Fibroblast of lung (primary cell): ENCODE measurements at regions not wholly inside any gene's neighbourhood (a gene's known extent, or its start where the extent isn't known, plus 50 kb on each side); places are given as distances from the start of the nearest gene placed in this dataset.

Experiments
- DNase-seq, 2 donors: peaks; one replicate each; pipeline versions ENCODE4 v3.0.0 to v3.0.0-alpha.2; 2010; ENCODE audit warnings: low read depth in 2 of 2
- H2AFZ ChIP-seq: 2 replicates; pipeline ENCODE4 v1.5.1; 2012; ENCODE audit warnings: low read length, control low read depth, inconsistent platforms
- H3K27ac ChIP-seq: 2 replicates; pipeline ENCODE4 v1.5.1; 2011; ENCODE audit warnings: low read length, control low read depth; ENCODE audit not compliant: insufficient read depth
- H3K27me3 ChIP-seq: 2 replicates; pipeline ENCODE4 v1.5.1; 2011; ENCODE audit warnings: mild to moderate bottlenecking, low read length; ENCODE audit not compliant: control insufficient read depth, insufficient read depth
- H3K36me3 ChIP-seq: 2 replicates; pipeline ENCODE4 v1.5.1; 2011; ENCODE audit warnings: low read length; ENCODE audit not compliant: control insufficient read depth, insufficient read depth
- H3K4me1 ChIP-seq: 2 replicates; pipeline ENCODE4 v1.5.1; 2011; ENCODE audit warnings: low read length; ENCODE audit not compliant: control insufficient read depth, insufficient read depth; ENCODE audit errors: extremely low read depth
- H3K4me2 ChIP-seq: 2 replicates; pipeline ENCODE4 v1.5.1; 2011; ENCODE audit warnings: low read length, control low read depth; ENCODE audit not compliant: insufficient read depth; ENCODE audit errors: extremely low read depth
- H3K4me3 ChIP-seq, 4 experiments: fragments of 200-600 bp in 1 of 4; sonication (generic) in 1 of 4; replicated peaks in 1 of 4; 2 replicates each; pipeline ENCODE4 v1.5.1; 2011 to 2016; ENCODE audit warnings: low read length in 4 of 4, low read depth in 3 of 4, mild to moderate bottlenecking in 3 of 4, control low read depth in 2 of 4, inconsistent platforms in 1 of 4, mixed read lengths in 1 of 4; ENCODE audit not compliant: insufficient read depth in 1 of 4; ENCODE audit errors: control extremely low read depth in 1 of 4
- H3K79me2 ChIP-seq: 2 replicates; pipeline ENCODE4 v1.5.1; 2012; ENCODE audit warnings: mild to moderate bottlenecking, low read length, inconsistent platforms; ENCODE audit not compliant: control insufficient read depth, insufficient read depth
- H3K9ac ChIP-seq: 2 replicates; pipeline ENCODE4 v1.5.1; 2011; ENCODE audit warnings: mild to moderate bottlenecking, low read length, control low read depth; ENCODE audit not compliant: insufficient read depth
- H3K9me3 ChIP-seq: 2 replicates; pipeline ENCODE4 v1.5.1; 2012; ENCODE audit warnings: low read depth, low read length; ENCODE audit not compliant: control insufficient read depth, insufficient read depth
- H4K20me1 ChIP-seq: 2 replicates; pipeline ENCODE4 v1.5.1; 2011; ENCODE audit warnings: low read length; ENCODE audit not compliant: control insufficient read depth, insufficient read depth; ENCODE audit errors: extremely low read depth
- CTCF ChIP-seq, 2 donors: IDR thresholded peaks in 1 of 2; conservative IDR thresholded peaks in 1 of 2; 1 replicate in 1 of 2; 2 replicates in 1 of 2; pipeline ENCODE4 v1.5.1; 2011 to 2012; ENCODE audit warnings: low read length in 2 of 2, control low read depth in 1 of 2, inconsistent platforms in 1 of 2, low read depth in 1 of 2, mild to moderate bottlenecking in 1 of 2
- EZH2 ChIP-seq: IDR thresholded peaks from 2 replicates; pipeline ENCODE4 v1.5.1; 2012; ENCODE audit warnings: low read length, control low read depth, mild to moderate bottlenecking; ENCODE audit errors: missing control alignments

GRCh38 chr20:60096166-60096565, 137.9 kb downstream of the CDH26 start:
- Histone ChIP-seq H3K9me3 (no peaks in the 10 kb centered on the region), H3K4me1 (no peaks in the 10 kb centered on the region), H3K27me3 (no peaks in the 10 kb centered on the region), H3K4me3 (no peak overlapping the region), H3K9ac (no peak overlapping the region), H3K79me2 (no peaks in the 10 kb centered on the region), H3K4me2 (no peak overlapping the region), H3K36me3 (no peaks in the 10 kb centered on the region), H4K20me1 (no peaks in the 10 kb centered on the region), H2AFZ (no peak overlapping the region), H3K27ac (no peak overlapping the region)
- TF ChIP-seq EZH2 (no peak), CTCF (conservative IDR thresholded peaks at IDR 0.05 in 1 of 2, IDR thresholded peaks at IDR 0.05 in 1 of 2; ENCODE audit: low read depth in 1 of 2, low read length in 2 of 2) (no peak)
- DNase-seq: no peak

GRCh38 chr20:60097285-60097684, 139.1 kb downstream of the CDH26 start:
- no peak overlapping the region for H2AFZ ChIP-seq
- H3K9ac ChIP-seq: no peak overlapping the region
- H4K20me1 ChIP-seq: no peaks in the 10 kb centered on the region
- H3K9me3 ChIP-seq: no peaks in the 10 kb centered on the region
- DNase-seq: no peak
- H3K4me1 ChIP-seq: no peaks in the 10 kb centered on the region
- no peaks in the 10 kb centered on the region for H3K36me3 ChIP-seq
- no peak overlapping the region for H3K27ac ChIP-seq
- no peaks in the 10 kb centered on the region for H3K27me3 ChIP-seq
- no peak overlapping the region for H3K4me3 ChIP-seq
- no peak for TF ChIP-seq EZH2
- no peak for TF ChIP-seq CTCF (conservative IDR thresholded peaks at IDR 0.05 in 1 of 2, IDR thresholded peaks at IDR 0.05 in 1 of 2; ENCODE audit: low read depth in 1 of 2, low read length in 2 of 2)
- H3K79me2 ChIP-seq: no peaks in the 10 kb centered on the region
- no peak overlapping the region for H3K4me2 ChIP-seq

GRCh38 chr20:60100780-60101179, 142.6 kb downstream of the CDH26 start:
- H3K79me2 ChIP-seq: no peaks in the 10 kb centered on the region
- no peak overlapping the region for H3K4me3 ChIP-seq
- no peaks in the 10 kb centered on the region for H3K9me3 ChIP-seq
- H3K4me2 ChIP-seq: no peak overlapping the region
- no peaks in the 10 kb centered on the region for H3K4me1 ChIP-seq
- H4K20me1 ChIP-seq: no peaks in the 10 kb centered on the region
- no peak overlapping the region for H3K27ac ChIP-seq
- no peak overlapping the region for H3K9ac ChIP-seq
- H3K27me3 ChIP-seq: no peaks in the 10 kb centered on the region
- TF ChIP-seq CTCF (conservative IDR thresholded peaks at IDR 0.05 in 1 of 2, IDR thresholded peaks at IDR 0.05 in 1 of 2; ENCODE audit: low read depth in 1 of 2, low read length in 2 of 2): no peak
- no peak for TF ChIP-seq EZH2
- no peak overlapping the region for H2AFZ ChIP-seq
- no peak for DNase-seq
- no peaks in the 10 kb centered on the region for H3K36me3 ChIP-seq
